Mammary epithelial cell (primary cell): ENCODE measurements at regions not wholly inside any gene's neighbourhood (a gene's known extent, or its start where the extent isn't known, plus 50 kb on each side); places are given as distances from the start of the nearest gene placed in this dataset.

ENCODE experiments used
- CTCF ChIP-seq, 2 donors: IDR thresholded peaks in 1 of 2; conservative IDR thresholded peaks in 1 of 2; 2 replicates each; pipeline ENCODE4 v1.5.1; 2011 to 2012; ENCODE audit warnings: inconsistent platforms in 2 of 2, low read length in 2 of 2, mild to moderate bottlenecking in 2 of 2, control low read depth in 1 of 2, low read depth in 1 of 2; ENCODE audit not compliant: insufficient read depth in 1 of 2; ENCODE audit errors: extremely low read depth in 1 of 2
- EZH2 ChIP-seq: IDR thresholded peaks from 2 replicates; pipeline ENCODE4 v1.6.1; 2012; ENCODE audit warnings: low read length, inconsistent platforms, borderline replicate concordance

- TF ChIP-seq CTCF (conservative IDR thresholded peaks at IDR 0.05 in 1 of 2, IDR thresholded peaks at IDR 0.05 in 1 of 2; ENCODE audit: extremely low read depth in 1 of 2, insufficient read depth in 1 of 2, low read depth in 1 of 2, low read length in 2 of 2) (no peak), EZH2 (no peak)
Measured at GRCh38 chr13:71327266-71327665, 539.7 kb downstream of the DACH1 start.
